ENCODE measurements at regions not wholly inside any gene's neighbourhood (a gene's known extent, or its start where the extent isn't known, plus 50 kb on each side); places are given as distances from the start of the nearest gene placed in this dataset.

DNA sequence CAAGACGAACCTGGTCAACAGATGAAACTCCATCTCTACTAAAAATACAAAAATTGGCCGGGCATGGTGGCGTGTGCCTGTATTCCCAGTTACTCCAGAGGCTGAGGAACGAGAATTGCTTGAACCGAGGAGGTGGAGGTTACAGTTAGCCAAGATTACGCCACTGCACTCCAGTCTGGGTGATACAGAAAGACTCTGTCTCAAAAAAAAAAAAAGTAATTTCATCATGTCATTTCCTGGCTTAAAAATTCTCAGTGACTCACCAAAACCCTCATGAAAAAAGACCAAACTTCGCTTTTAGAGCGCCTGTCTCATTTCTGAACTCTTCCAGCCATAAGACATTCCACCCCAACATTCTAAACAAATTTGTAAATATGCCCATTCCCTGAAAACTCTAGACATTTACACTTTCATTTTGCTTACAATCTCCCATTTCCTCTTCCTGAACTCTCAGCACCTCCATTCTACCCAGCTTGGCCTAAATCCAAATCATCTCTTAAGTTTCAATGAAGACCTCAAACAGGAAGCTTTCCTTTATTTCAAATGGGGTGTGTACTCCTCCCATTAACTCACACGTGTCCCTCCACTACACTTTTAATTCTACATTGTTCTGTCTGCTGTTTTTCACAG, 50.5 kb upstream of the PRRC2C start:
- CTCF ChIA-PET, result no interaction called here
- Mint-ChIP-seq H3K9me3 (no peaks in the 10 kb centered on the region), H3K36me3 (no peaks in the 10 kb centered on the region), H3K27me3 (peaks cover 14% of the 10 kb centered on the region), H3K4me3 (no peak overlapping the region), H3K27ac (peak overlapping the region; percentile 76), H3K4me1 (peaks cover 10% of the 10 kb centered on the region)
- no peak for DNase-seq
